Kidney epithelial cell (primary cell): ENCODE measurements at regions not wholly inside any gene's neighbourhood (a gene's known extent, or its start where the extent isn't known, plus 50 kb on each side); places are given as distances from the start of the nearest gene placed in this dataset.

Experiments
- DNase-seq: peaks from one replicate; pipeline ENCODE4 v3.0.0-alpha.2; 2010; ENCODE audit warnings: low read depth
- H3K27me3 ChIP-seq: 2 replicates; pipeline ENCODE4 v1.6.0; 2011; ENCODE audit warnings: low read length; ENCODE audit not compliant: control insufficient read depth, insufficient read depth
- H3K36me3 ChIP-seq: 2 replicates; pipeline ENCODE4 v1.5.1; 2011; ENCODE audit warnings: low read length; ENCODE audit not compliant: control insufficient read depth, insufficient read depth
- H3K4me3 ChIP-seq: 2 replicates; pipeline ENCODE4 v1.5.1; 2011; ENCODE audit warnings: low read depth, mild to moderate bottlenecking, control low read depth, low read length
- CTCF ChIP-seq: IDR thresholded peaks from 2 replicates; pipeline ENCODE4 v1.5.1; 2011; ENCODE audit warnings: mild to moderate bottlenecking, moderate library complexity, low read length, control low read depth, inconsistent platforms; ENCODE audit not compliant: insufficient read depth, poor library complexity, severe bottlenecking

- no peaks in the 10 kb centered on the region for H3K36me3 ChIP-seq
- DNase-seq: no peak
- H3K27me3 ChIP-seq: peaks cover 3% of the 10 kb centered on the region
- no peak for TF ChIP-seq CTCF
- H3K4me3 ChIP-seq: no peak overlapping the region
Observed at GRCh38 chr16:9308850-9309249, 217.4 kb downstream of the HAPSTR1 start.

DNA sequence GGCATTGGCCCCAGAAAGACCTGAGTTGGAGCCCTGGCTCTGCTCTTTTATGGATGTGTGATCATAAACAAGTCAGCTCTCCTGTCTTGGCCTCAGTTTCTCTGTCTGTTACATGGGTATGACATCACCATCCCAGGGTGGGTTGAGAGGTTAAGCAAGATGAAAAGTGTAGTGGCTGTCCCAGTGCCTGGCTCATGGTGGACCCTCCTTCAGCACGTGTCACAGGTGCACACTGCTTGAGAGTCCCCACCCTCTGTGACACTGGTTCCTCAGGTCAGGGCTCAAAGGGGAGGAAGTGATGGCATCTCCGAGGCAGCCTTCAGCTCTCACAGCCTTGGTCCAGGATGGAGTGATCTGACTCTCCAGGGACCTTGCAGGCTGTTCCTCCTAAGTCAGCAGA, 218.4 kb downstream of the HAPSTR1 start:
- no peak for DNase-seq
- H3K27me3 ChIP-seq: peaks cover 3% of the 10 kb centered on the region
- no peaks in the 10 kb centered on the region for H3K36me3 ChIP-seq
- TF ChIP-seq CTCF: no peak
- no peak overlapping the region for H3K4me3 ChIP-seq

GRCh38 chr16:9311303-9311954, 220.0 kb downstream of the HAPSTR1 start:
- Histone ChIP-seq H3K27me3 (peaks cover 3% of the 10 kb centered on the region), H3K36me3 (no peaks in the 10 kb centered on the region), H3K4me3 (no peak overlapping the region)
- TF ChIP-seq CTCF: no peak
- no peak for DNase-seq

GRCh38 chr16:9316008-9316407, 224.6 kb downstream of the HAPSTR1 start:
- DNase-seq: no peak
- no peak for TF ChIP-seq CTCF
- Histone ChIP-seq H3K4me3 (no peak overlapping the region), H3K36me3 (no peaks in the 10 kb centered on the region), H3K27me3 (no peaks in the 10 kb centered on the region)

DNA sequence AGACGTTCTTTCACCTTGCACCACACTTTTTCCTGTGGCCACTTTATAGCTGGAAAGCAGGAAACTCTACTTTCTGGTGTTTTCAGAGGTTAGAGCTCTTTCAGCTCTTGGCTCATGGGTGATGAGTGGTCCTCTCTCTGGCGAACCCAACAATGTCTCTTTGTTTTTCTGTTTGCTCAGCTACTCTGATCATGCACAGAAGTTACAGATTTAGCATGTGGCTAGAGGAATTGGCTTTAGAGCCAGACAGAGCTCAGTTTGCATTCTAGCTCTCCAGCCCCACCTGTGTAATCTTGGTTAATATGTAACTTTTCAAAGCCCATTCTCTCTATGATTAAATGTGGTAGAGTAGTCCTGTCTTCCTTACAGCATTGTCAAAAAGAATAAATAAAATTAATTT, 225.2 kb downstream of the HAPSTR1 start:
- TF ChIP-seq CTCF: no peak
- no peak for DNase-seq
- Histone ChIP-seq H3K27me3 (no peaks in the 10 kb centered on the region), H3K4me3 (no peak overlapping the region), H3K36me3 (no peaks in the 10 kb centered on the region)

GRCh38 chr16:9318764-9319163, 227.3 kb downstream of the HAPSTR1 start:
- no peak for DNase-seq
- Histone ChIP-seq H3K4me3 (no peak overlapping the region), H3K27me3 (no peaks in the 10 kb centered on the region), H3K36me3 (no peaks in the 10 kb centered on the region)
- no peak for TF ChIP-seq CTCF
